ENCODE measurements at regions not wholly inside any gene's neighbourhood (a gene's known extent, or its start where the extent isn't known, plus 50 kb on each side); places are given as distances from the start of the nearest gene placed in this dataset.

- no peak for DNase-seq
These were observed 534.6 kb downstream of the TNS1 start for GRCh38 chr2:217468042-217468830.

GRCh38 chr2:217467331-217467730, 535.5 kb downstream of the TNS1 start:
- DNase-seq: no peak

- no peak for DNase-seq
These were observed 536.0 kb downstream of the TNS1 start for GRCh38 chr2:217466805-217467204.

- DNase-seq: no peak
These were observed 536.7 kb downstream of the TNS1 start for GRCh38 chr2:217466104-217466503.

GRCh38 chr2:217465100-217465499, 537.7 kb downstream of the TNS1 start:
- no peak for DNase-seq

GRCh38 chr2:217463402-217464075, 539.3 kb downstream of the TNS1 start:
- no peak for DNase-seq

- DNase-seq: no peak
These were observed 540.7 kb downstream of the TNS1 start for GRCh38 chr2:217462121-217462520.

- no peak for DNase-seq
These were observed 541.1 kb downstream of the TNS1 start for GRCh38 chr2:217461674-217462073.

- no peak for DNase-seq
These were observed 543.0 kb downstream of the TNS1 start for GRCh38 chr2:217459680-217460405.

- DNase-seq: no peak
These were observed 543.8 kb downstream of the TNS1 start for GRCh38 chr2:217459016-217459415.

- DNase-seq: no peak
These were observed 546.8 kb downstream of the TNS1 start for GRCh38 chr2:217456016-217456415.

GRCh38 chr2:217452928-217453327, 549.9 kb downstream of the TNS1 start:
- DNase-seq: no peak

GRCh38 chr2:217451666-217452065, 551.1 kb downstream of the TNS1 start:
- DNase-seq: no peak

- DNase-seq: no peak
These were observed 553.4 kb downstream of the TNS1 start for GRCh38 chr2:217449444-217449843.

GRCh38 chr2:217448860-217449259, 553.9 kb downstream of the TNS1 start:
- DNase-seq: no peak

- no peak for DNase-seq
These were observed 557.1 kb downstream of the TNS1 start for GRCh38 chr2:217445723-217446122.

- no peak for DNase-seq
These were observed 557.9 kb downstream of the TNS1 start for GRCh38 chr2:217444932-217445331.

GRCh38 chr2:217444509-217444908, 558.3 kb downstream of the TNS1 start:
- no peak for DNase-seq

GRCh38 chr2:217443601-217444000, 559.2 kb downstream of the TNS1 start:
- DNase-seq: no peak

- DNase-seq: no peak
These were observed 562.8 kb downstream of the TNS1 start for GRCh38 chr2:217440000-217440399.

- DNase-seq: no peak
These were observed 564.0 kb downstream of the TNS1 start for GRCh38 chr2:217438821-217439220.

GRCh38 chr2:217438136-217438535, 564.7 kb downstream of the TNS1 start:
- no peak for DNase-seq

GRCh38 chr2:217437290-217437870, 565.4 kb downstream of the TNS1 start:
- DNase-seq: no peak

Measured in effector CD8-positive, alpha-beta T cell (primary cell).